ENCODE measurements at regions not wholly inside any gene's neighbourhood (a gene's known extent, or its start where the extent isn't known, plus 50 kb on each side); places are given as distances from the start of the nearest gene placed in this dataset.
"Not testable (repeated sequence)": the region's sequence is repeated elsewhere in the genome, so short reads cannot be mapped to it uniquely, and the experiment has no call there.

DNA sequence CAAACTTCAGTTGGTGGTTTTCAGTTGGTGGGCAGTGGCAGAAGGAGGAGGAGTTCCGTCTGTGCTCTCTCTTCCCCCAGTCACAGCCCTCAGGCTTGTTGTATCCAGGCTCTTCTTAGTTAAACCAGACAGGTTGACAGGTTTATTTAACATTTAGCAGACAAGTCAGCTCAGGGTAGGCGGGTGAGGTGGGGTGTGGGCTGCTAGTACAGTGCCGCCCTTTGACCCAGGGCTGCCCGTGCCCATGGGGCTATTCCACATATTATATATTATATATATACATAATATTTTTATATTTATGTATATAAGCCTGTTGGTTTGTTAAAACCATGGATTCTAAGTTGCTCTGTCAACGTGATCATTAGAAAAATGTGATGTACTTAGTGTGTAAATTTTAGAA, 1740.6 kb upstream of the DEFB115 start:
- not testable (repeated sequence) for H3K4me3 Mint-ChIP-seq; H3K4me1 Mint-ChIP-seq; H3K36me3 Mint-ChIP-seq (ENCODE audit: low read depth); H3K9me3 Mint-ChIP-seq; H3K27ac Mint-ChIP-seq (ENCODE audit: unreplicated experiment); DNase-seq (ENCODE audit: low read depth, low spot score); H3K27me3 Mint-ChIP-seq (ENCODE audit: low read depth)

DNA sequence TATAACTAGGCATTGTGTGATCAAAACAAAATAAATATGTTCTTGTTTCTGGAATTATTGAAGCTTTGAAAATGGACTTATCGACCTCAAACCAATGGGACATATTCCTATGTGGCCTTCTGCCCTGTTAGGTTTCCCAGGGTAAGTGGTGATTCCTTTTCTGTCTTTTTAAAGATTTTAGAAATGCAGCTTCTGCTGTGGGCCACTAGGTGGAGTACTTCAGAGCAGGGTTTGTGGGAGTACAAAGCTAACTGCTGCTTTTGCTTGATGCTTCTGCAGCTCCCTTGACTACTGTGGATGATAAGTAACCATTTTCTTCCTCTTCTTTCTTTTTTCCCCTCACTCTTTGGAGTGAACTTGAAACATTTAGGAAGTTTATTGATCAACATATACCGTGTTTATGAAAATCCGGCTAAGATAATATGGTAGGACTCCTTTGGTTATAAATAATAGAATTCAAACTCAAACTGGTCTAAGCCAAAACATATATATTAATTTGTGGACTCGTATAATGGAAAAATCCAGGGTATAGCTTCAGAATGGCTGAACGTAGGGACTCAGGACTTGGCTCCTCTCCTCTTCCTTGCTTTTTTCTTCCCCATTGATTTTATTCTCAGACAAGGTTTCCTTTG, 1737.7 kb upstream of the DEFB115 start:
- not testable (repeated sequence) for DNase-seq (ENCODE audit: low read depth, low spot score); H3K27ac Mint-ChIP-seq (ENCODE audit: unreplicated experiment); H3K27me3 Mint-ChIP-seq (ENCODE audit: low read depth); H3K36me3 Mint-ChIP-seq (ENCODE audit: low read depth); H3K4me1 Mint-ChIP-seq; H3K4me3 Mint-ChIP-seq; H3K9me3 Mint-ChIP-seq
- TF ChIP-seq CTCF (conservative IDR thresholded peaks at IDR 0.05), result peak; percentile 34

DNA sequence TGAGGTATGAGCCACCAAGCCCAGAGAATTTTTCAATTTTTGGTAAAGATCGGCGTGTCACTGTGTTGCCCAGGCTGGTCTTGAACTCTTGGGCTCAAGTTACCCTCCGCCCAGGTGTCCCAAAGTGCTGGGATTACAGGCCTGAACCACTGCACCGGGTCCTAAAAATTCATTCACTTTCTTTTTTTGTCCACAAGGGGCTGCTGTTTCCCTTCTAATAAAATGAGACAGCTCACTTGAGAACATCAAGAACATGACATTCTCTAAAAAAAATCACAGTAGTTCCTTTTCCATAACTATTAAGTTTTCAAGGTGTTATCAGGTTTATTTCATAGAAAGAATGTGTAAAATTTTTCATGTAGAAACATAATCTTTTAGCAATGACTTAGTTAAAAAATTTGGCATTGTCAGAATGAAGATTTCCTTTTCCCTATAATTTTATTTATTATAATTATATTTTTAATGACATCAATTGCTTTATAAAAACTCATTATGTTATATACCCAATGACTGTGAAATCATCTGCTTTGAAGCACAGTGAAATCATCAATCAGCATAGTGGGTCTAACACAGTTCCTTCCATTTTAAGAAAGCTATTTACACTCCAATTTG, 1723.8 kb upstream of the DEFB115 start:
- H3K36me3 Mint-ChIP-seq (ENCODE audit: low read depth); H3K27ac Mint-ChIP-seq (ENCODE audit: unreplicated experiment); H3K4me3 Mint-ChIP-seq; H3K9me3 Mint-ChIP-seq; H3K27me3 Mint-ChIP-seq (ENCODE audit: low read depth); H3K4me1 Mint-ChIP-seq; DNase-seq (ENCODE audit: low read depth, low spot score): not testable (repeated sequence)

GRCh38 chr20:29566901-29567635, 1690.4 kb upstream of the DEFB115 start:
- H3K27ac Mint-ChIP-seq (ENCODE audit: unreplicated experiment); H3K36me3 Mint-ChIP-seq (ENCODE audit: low read depth); H3K27me3 Mint-ChIP-seq (ENCODE audit: low read depth); H3K9me3 Mint-ChIP-seq; DNase-seq (ENCODE audit: low read depth, low spot score); H3K4me1 Mint-ChIP-seq; H3K4me3 Mint-ChIP-seq: not testable (repeated sequence)

GRCh38 chr20:29567671-29568070, 1689.8 kb upstream of the DEFB115 start:
- not testable (repeated sequence) for DNase-seq (ENCODE audit: low read depth, low spot score); H3K4me3 Mint-ChIP-seq; H3K36me3 Mint-ChIP-seq (ENCODE audit: low read depth); H3K4me1 Mint-ChIP-seq; H3K27me3 Mint-ChIP-seq (ENCODE audit: low read depth); H3K9me3 Mint-ChIP-seq; H3K27ac Mint-ChIP-seq (ENCODE audit: unreplicated experiment)

DNA sequence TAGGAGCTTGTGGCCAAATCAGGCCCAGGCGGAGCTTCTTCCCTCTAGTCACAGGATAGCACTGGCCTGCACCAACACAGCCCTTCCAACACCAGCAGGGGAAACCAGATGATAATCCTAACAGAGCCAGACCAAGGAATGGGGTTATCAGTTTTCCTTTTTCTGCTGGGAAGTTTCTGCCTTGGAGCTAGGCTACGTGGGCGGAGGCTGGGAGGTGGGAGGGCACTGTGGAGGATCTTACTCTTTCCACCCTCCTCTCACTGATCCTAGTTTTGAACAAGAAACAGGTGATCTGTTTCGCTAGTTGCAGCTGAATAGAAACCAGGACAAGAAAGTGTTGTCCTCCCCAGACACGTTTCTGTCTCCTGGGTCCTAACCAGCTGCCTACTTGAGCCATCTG, 1687.3 kb upstream of the DEFB115 start:
- H3K27me3 Mint-ChIP-seq (ENCODE audit: low read depth); DNase-seq (ENCODE audit: low read depth, low spot score); H3K27ac Mint-ChIP-seq (ENCODE audit: unreplicated experiment); H3K4me3 Mint-ChIP-seq; H3K36me3 Mint-ChIP-seq (ENCODE audit: low read depth); H3K4me1 Mint-ChIP-seq; H3K9me3 Mint-ChIP-seq: not testable (repeated sequence)

- H3K4me1 Mint-ChIP-seq; DNase-seq (ENCODE audit: low read depth, low spot score); H3K36me3 Mint-ChIP-seq (ENCODE audit: low read depth); H3K27me3 Mint-ChIP-seq (ENCODE audit: low read depth); H3K9me3 Mint-ChIP-seq; H3K4me3 Mint-ChIP-seq; H3K27ac Mint-ChIP-seq (ENCODE audit: unreplicated experiment): not testable (repeated sequence)
Observed at GRCh38 chr20:29589530-29589929, 1667.9 kb upstream of the DEFB115 start.

- H3K27me3 Mint-ChIP-seq (ENCODE audit: low read depth); H3K36me3 Mint-ChIP-seq (ENCODE audit: low read depth); H3K27ac Mint-ChIP-seq (ENCODE audit: unreplicated experiment); H3K4me1 Mint-ChIP-seq; H3K4me3 Mint-ChIP-seq; DNase-seq (ENCODE audit: low read depth, low spot score): not testable (repeated sequence)
- H3K9me3 Mint-ChIP-seq, result peaks cover 12% of the 10 kb centered on the region
Observed at GRCh38 chr20:29604163-29604562, 1653.3 kb upstream of the DEFB115 start.

GRCh38 chr20:29606171-29606570, 1651.3 kb upstream of the DEFB115 start:
- not testable (repeated sequence) for H3K4me3 Mint-ChIP-seq; H3K36me3 Mint-ChIP-seq (ENCODE audit: low read depth); DNase-seq (ENCODE audit: low read depth, low spot score); H3K9me3 Mint-ChIP-seq; H3K4me1 Mint-ChIP-seq; H3K27ac Mint-ChIP-seq (ENCODE audit: unreplicated experiment); H3K27me3 Mint-ChIP-seq (ENCODE audit: low read depth)

DNA sequence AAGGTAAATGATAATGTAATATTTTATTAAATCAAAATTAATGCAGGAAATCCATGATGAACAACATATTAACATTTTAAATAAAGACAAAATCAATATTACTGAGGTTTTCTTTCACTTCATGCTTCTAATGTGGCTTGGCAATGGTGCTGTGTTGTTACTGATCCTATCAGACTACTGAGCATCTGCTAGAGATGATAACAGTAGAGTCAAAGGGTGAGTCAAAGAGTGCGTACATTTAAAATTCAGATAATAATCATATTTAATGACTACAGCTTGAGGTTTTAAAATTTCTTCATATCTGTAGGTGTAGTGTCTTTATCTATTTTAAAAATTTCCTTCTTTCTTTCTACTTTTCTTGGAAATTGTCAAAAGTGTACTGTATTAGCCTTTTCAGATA, 1628.1 kb upstream of the DEFB115 start:
- DNase-seq (ENCODE audit: low read depth, low spot score); H3K4me1 Mint-ChIP-seq; H3K27ac Mint-ChIP-seq (ENCODE audit: unreplicated experiment); H3K27me3 Mint-ChIP-seq (ENCODE audit: low read depth); H3K9me3 Mint-ChIP-seq; H3K36me3 Mint-ChIP-seq (ENCODE audit: low read depth); H3K4me3 Mint-ChIP-seq: not testable (repeated sequence)

All from neural crest cell (in vitro differentiated cells).